Upper lobe of left lung (tissue), 6 donors: ENCODE measurements at regions not wholly inside any gene's neighbourhood (a gene's known extent, or its start where the extent isn't known, plus 50 kb on each side); places are given as distances from the start of the nearest gene placed in this dataset.

Experiments
- ATAC-seq, 2 donors: fragments of 200-7000 bp; cut with Tn5 transposase; one replicate each; pipeline ENCODE4 v1.9.1; 2022; ENCODE audit warnings: mild to moderate bottlenecking in 2 of 2, moderate library complexity in 2 of 2; ENCODE audit not compliant: low FRiP score in 2 of 2
- DNase-seq, 2 donors: peaks; one replicate each; pipeline ENCODE4 v3.0.0-alpha.2; 2019 to 2020
- H3K27ac ChIP-seq, 4 donors: fragments of 200-600 bp; sonication (generic); one replicate each; pipeline ENCODE4 v1.5.1; 2016 to 2019
- H3K27me3 ChIP-seq, 4 donors: fragments of 200-600 bp; sonication (generic); one replicate each; pipeline ENCODE4 v1.5.1; 2017 to 2019
- H3K36me3 ChIP-seq, 4 donors: fragments of 200-600 bp; sonication (generic); one replicate each; pipeline ENCODE4 v1.5.1; 2016 to 2019
- H3K4me1 ChIP-seq, 4 donors: fragments of 200-600 bp; sonication (generic); one replicate each; pipeline ENCODE4 v1.5.1; 2018 to 2019
- H3K4me3 ChIP-seq, 4 donors: fragments of 200-600 bp; sonication (generic); one replicate each; pipeline ENCODE4 v1.5.1; 2017 to 2019; ENCODE audit warnings: mild to moderate bottlenecking in 2 of 4, moderate library complexity in 1 of 4
- H3K9me3 ChIP-seq, 4 donors: fragments of 200-600 bp; sonication (generic); one replicate each; pipeline ENCODE4 v1.5.1; 2018 to 2019
- EP300 ChIP-seq, 4 donors: sonication (generic); formaldehyde crosslinking; IDR thresholded peaks; one replicate each; pipeline ENCODE4 v1.5.1; 2017; ENCODE audit warnings: antibody characterized with exemption in 4 of 4, control low read depth in 2 of 4
- POLR2A ChIP-seq, 4 donors: fragments of 450-650 bp; IDR thresholded peaks; one replicate each; pipeline ENCODE4 v1.5.1; 2016 to 2017; ENCODE audit warnings: antibody characterized with exemption in 4 of 4, mild to moderate bottlenecking in 2 of 4
- POLR2AphosphoS5 ChIP-seq, 2 donors: sonication (generic); formaldehyde crosslinking; IDR thresholded peaks; one replicate each; pipeline ENCODE4 v1.5.1; 2017; ENCODE audit warnings: antibody characterized with exemption in 2 of 2
- WGBS, 2 donors: methylation state at CpG; one replicate each; pipeline ENCODE4 v1.1.5; 2017 to 2018; 5-methylcytosine and 5-hydroxymethylcytosine counted together
- TF ChIP-seq, protein P1 (sequence below), 6 experiments: fragments of 450-650 bp in 4 of 6; fragments of 200-600 bp in 2 of 6; sonication (generic) in 2 of 6; IDR thresholded peaks; one replicate each; pipeline ENCODE4 v1.5.1; 2016 to 2019; ENCODE audit warnings: antibody characterized with exemption in 6 of 6
- donor health status: DM: no; HTN: no; CAD: no; lungs with moderate emphysema.
- donor health status: DM: no; HTN: yes; CAD: no; lungs with severe emphysema.

DNA sequence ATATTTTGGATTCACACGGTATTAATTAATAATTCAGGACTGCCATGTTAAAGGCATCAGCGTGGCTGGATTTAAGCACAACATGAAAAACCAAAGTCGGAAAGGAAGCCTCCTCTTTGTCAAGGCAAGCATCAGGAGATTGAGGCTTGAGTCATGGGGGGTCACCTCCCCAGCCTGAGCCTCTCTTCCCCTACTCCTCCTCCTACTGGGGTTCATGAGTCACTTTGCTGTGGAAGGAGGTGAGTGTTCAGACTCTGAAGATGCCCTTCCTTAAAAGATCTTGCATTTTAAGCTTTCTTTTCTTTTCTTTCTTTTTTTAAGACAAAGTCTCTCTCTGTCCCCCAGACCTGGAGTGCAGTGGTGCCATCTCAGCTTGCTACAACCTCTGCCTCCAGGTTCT, 235.3 kb upstream of the USP9Y start:
- 73% methylated on average over 3 of the region's 3 CpGs; no CpG with 5 or more reads in 1 of the 2 donors for WGBS, 2 donors

DNA sequence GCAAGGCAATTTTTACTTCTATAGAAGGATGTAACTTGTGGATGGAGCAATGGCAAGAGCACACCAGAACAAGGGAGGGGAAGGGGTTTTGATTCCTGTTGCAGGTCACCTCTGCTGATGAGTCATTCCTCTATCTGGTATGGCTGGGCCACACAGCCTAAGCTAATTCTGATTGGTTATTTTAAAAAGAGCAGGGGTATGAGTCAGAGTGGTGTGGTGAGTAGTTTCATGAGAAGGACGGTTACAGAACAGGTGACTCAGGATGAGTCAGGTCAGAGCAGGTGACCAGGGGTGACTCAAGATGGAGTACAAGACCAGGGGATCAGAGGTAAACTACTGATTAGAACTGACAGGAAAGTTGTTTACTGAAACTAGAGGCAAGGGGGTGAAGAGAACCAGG, 231.9 kb upstream of the USP9Y start:
- no peaks in the 10 kb centered on the region for H3K9me3 ChIP-seq
- TF ChIP-seq POLR2AphosphoS5 (IDR thresholded peaks at IDR 0.05) (no peak), EP300 (IDR thresholded peaks at IDR 0.05) (no peak), POLR2A (IDR thresholded peaks at IDR 0.05) (no peak)
- TF ChIP-seq, protein P1, sequence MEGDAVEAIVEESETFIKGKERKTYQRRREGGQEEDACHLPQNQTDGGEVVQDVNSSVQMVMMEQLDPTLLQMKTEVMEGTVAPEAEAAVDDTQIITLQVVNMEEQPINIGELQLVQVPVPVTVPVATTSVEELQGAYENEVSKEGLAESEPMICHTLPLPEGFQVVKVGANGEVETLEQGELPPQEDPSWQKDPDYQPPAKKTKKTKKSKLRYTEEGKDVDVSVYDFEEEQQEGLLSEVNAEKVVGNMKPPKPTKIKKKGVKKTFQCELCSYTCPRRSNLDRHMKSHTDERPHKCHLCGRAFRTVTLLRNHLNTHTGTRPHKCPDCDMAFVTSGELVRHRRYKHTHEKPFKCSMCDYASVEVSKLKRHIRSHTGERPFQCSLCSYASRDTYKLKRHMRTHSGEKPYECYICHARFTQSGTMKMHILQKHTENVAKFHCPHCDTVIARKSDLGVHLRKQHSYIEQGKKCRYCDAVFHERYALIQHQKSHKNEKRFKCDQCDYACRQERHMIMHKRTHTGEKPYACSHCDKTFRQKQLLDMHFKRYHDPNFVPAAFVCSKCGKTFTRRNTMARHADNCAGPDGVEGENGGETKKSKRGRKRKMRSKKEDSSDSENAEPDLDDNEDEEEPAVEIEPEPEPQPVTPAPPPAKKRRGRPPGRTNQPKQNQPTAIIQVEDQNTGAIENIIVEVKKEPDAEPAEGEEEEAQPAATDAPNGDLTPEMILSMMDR (IDR thresholded peaks at IDR 0.05): no peak
- ATAC-seq: no peak
- DNase-seq: no peak
- 75% methylated on average over 1 of the region's 1 CpG; no CpG with 5 or more reads in 1 of the 2 donors for WGBS, 2 donors
- H3K27me3 ChIP-seq: no peaks in the 10 kb centered on the region
- H3K4me3 ChIP-seq: no peak overlapping the region
- no peaks in the 10 kb centered on the region for H3K4me1 ChIP-seq
- H3K36me3 ChIP-seq: no peaks in the 10 kb centered on the region
- H3K27ac ChIP-seq: no peak overlapping the region

More for the DNA sequence above, 235.3 kb upstream of the USP9Y start:
- ATAC-seq (no peak), DNase-seq (no peak)
- Histone ChIP-seq H3K27ac (no peak overlapping the region), H3K4me3 (no peak overlapping the region), H3K27me3 (no peaks in the 10 kb centered on the region), H3K4me1 (no peaks in the 10 kb centered on the region), H3K36me3 (no peaks in the 10 kb centered on the region), H3K9me3 (no peaks in the 10 kb centered on the region)
- TF ChIP-seq POLR2A (IDR thresholded peaks at IDR 0.05) (no peak), POLR2AphosphoS5 (IDR thresholded peaks at IDR 0.05) (no peak), EP300 (IDR thresholded peaks at IDR 0.05) (no peak)
- TF ChIP-seq, protein P1 (IDR thresholded peaks at IDR 0.05): no peak

GRCh38 chrY:12474472-12474871, 226.6 kb upstream of the USP9Y start:
- Histone ChIP-seq H3K27ac (no peak overlapping the region), H3K4me3 (no peak overlapping the region), H3K27me3 (no peaks in the 10 kb centered on the region), H3K4me1 (no peaks in the 10 kb centered on the region), H3K36me3 (no peaks in the 10 kb centered on the region), H3K9me3 (no peaks in the 10 kb centered on the region)
- no peak for ATAC-seq
- no peak for DNase-seq
- TF ChIP-seq, protein P1 (IDR thresholded peaks at IDR 0.05): no peak
- TF ChIP-seq POLR2A (IDR thresholded peaks at IDR 0.05) (no peak), EP300 (IDR thresholded peaks at IDR 0.05) (no peak), POLR2AphosphoS5 (IDR thresholded peaks at IDR 0.05) (no peak)

DNA sequence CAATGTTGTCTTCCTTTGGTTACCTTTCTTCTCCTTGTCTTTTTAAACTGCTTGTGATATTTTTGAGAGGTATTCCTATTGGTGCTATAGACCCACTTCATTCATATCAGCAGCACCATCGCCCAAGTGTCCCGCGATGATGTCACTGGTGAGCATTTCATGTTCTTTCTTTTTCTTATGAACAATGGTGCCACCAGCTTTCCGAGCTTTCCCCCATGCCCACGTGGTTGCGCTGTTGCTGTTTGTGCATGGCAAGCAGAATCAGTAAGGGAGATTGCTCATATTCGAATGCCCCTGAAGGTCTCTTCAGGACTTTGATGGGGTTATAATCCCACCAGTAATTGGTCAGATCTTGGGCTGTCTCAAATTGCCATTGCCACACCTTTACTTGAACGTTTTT, 221.6 kb upstream of the USP9Y start:
- WGBS, 2 donors: 25% methylated on average over 6 of the region's 8 CpGs; no CpG with 5 or more reads in 1 of the 2 donors
- Histone ChIP-seq H3K27ac (no peak overlapping the region), H3K4me1 (no peaks in the 10 kb centered on the region)

DNA sequence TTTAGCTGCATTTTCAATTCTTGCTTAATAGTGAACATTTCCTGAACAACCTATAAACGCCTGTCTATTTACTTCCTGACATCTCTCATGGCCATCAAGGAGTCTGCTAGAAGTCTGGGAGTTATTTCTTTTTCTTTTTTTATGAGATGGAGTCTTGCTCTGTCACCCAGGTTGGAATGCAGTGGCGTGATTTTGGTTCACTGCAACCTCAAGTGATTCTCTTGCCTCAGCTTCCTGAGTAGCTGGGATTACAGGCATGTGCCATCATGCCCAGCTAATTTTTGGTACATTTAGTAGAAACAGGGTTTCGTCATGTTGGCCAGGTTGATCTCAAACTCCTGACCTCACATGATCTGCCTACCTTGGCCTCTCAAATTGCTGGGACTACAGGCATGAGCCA, 217.6 kb upstream of the USP9Y start:
- DNase-seq (no peak), ATAC-seq (no peak)
- Histone ChIP-seq H3K27ac (no peak overlapping the region), H3K4me3 (no peak overlapping the region), H3K4me1 (no peaks in the 10 kb centered on the region), H3K27me3 (no peaks in the 10 kb centered on the region), H3K36me3 (no peaks in the 10 kb centered on the region), H3K9me3 (no peaks in the 10 kb centered on the region)
- WGBS, 2 donors: 60% methylated on average over 3 of the region's 3 CpGs; no CpG with 5 or more reads in 1 of the 2 donors
- no peak for TF ChIP-seq POLR2AphosphoS5 (IDR thresholded peaks at IDR 0.05)
- TF ChIP-seq EP300 (IDR thresholded peaks at IDR 0.05): no peak
- TF ChIP-seq POLR2A (IDR thresholded peaks at IDR 0.05): no peak
- TF ChIP-seq, protein P1 (IDR thresholded peaks at IDR 0.05): no peak

More for the DNA sequence above, 221.6 kb upstream of the USP9Y start:
- DNase-seq (no peak), ATAC-seq (no peak)
- no peaks in the 10 kb centered on the region for H3K27me3 ChIP-seq
- H3K4me3 ChIP-seq: no peak overlapping the region
- no peaks in the 10 kb centered on the region for H3K36me3 ChIP-seq
- no peak for TF ChIP-seq EP300 (IDR thresholded peaks at IDR 0.05)
- TF ChIP-seq, protein P1 (IDR thresholded peaks at IDR 0.05): no peak
- no peak for TF ChIP-seq POLR2AphosphoS5 (IDR thresholded peaks at IDR 0.05)
- no peak for TF ChIP-seq POLR2A (IDR thresholded peaks at IDR 0.05)
- no peaks in the 10 kb centered on the region for H3K9me3 ChIP-seq
